ENCODE measurements at regions not wholly inside any gene's neighbourhood (a gene's known extent, or its start where the extent isn't known, plus 50 kb on each side); places are given as distances from the start of the nearest gene placed in this dataset.

GRCh38 chr6:79373880-79374279, 139.4 kb upstream of the HMGN3 start (continued):
- TF ChIP-seq ZNF416 (CRISPR knock-in tag; IDR thresholded peaks at IDR 0.05): no peak
- TF ChIP-seq HMGXB4 (CRISPR knock-in tag; IDR thresholded peaks at IDR 0.05): no peak
- no peak for TF ChIP-seq E2F1 (CRISPR knock-in tag; IDR thresholded peaks at IDR 0.05)
- TF ChIP-seq CREB1 (CRISPR knock-in tag; IDR thresholded peaks at IDR 0.05): no peak
- TF ChIP-seq ZNF396 (CRISPR knock-in tag; IDR thresholded peaks at IDR 0.05; ENCODE audit: borderline replicate concordance): no peak
- TF ChIP-seq USF2 (CRISPR knock-in tag; IDR thresholded peaks at IDR 0.05): no peak

GRCh38 chr6:79373246-79373645, 138.8 kb upstream of the HMGN3 start:
- no peak overlapping the region for H3K27ac Mint-ChIP-seq
- H3K9me3 Mint-ChIP-seq: peaks cover 26% of the 10 kb centered on the region
- H3K4me1 Mint-ChIP-seq: peaks cover 9% of the 10 kb centered on the region
- peaks cover 19% of the 10 kb centered on the region for H3K36me3 Mint-ChIP-seq
- TF ChIP-seq ETV6 (CRISPR knock-in tag; IDR thresholded peaks at IDR 0.05) (no peak), IRF2 (CRISPR knock-in tag; IDR thresholded peaks at IDR 0.05; ENCODE audit: borderline replicate concordance, low read depth) (no peak), AFF4 (CRISPR knock-in tag; IDR thresholded peaks at IDR 0.05; ENCODE audit: borderline replicate concordance) (no peak), JUN (CRISPR knock-in tag; IDR thresholded peaks at IDR 0.05) (no peak), IRF1 (CRISPR knock-in tag; IDR thresholded peaks at IDR 0.05) (no peak), CTCF (IDR thresholded peaks at IDR 0.05) (no peak), ZNF121 (CRISPR knock-in tag; IDR thresholded peaks at IDR 0.05) (no peak), PRRX2 (CRISPR knock-in tag; IDR thresholded peaks at IDR 0.05) (no peak), SP1 (CRISPR knock-in tag; conservative IDR thresholded peaks at IDR 0.05) (no peak), CBFB (CRISPR knock-in tag; IDR thresholded peaks at IDR 0.05; ENCODE audit: low read depth) (no peak), ZNF232 (CRISPR knock-in tag; IDR thresholded peaks at IDR 0.05) (no peak), ATF6 (CRISPR knock-in tag; IDR thresholded peaks at IDR 0.05) (no peak), ZNF317 (CRISPR knock-in tag; IDR thresholded peaks at IDR 0.05; ENCODE audit: borderline replicate concordance, low read depth) (no peak)
- no peak for DNase-seq (ENCODE audit: low spot score)
- CTCF ChIA-PET: no interaction called here
- no peak overlapping the region for H3K4me3 Mint-ChIP-seq
- ATAC-seq: no peak
- H3K27me3 Mint-ChIP-seq (ENCODE audit: low read depth): no peaks in the 10 kb centered on the region
- POLR2A ChIA-PET: no interaction called here
